Amniotic epithelial cell (primary cell): ENCODE measurements at regions not wholly inside any gene's neighbourhood (a gene's known extent, or its start where the extent isn't known, plus 50 kb on each side); places are given as distances from the start of the nearest gene placed in this dataset.

Experiments used
- DNase-seq: peaks from one replicate; pipeline ENCODE4 v3.0.0-alpha.2; 2010; ENCODE audit warnings: low read depth

GRCh38 chr19:29096896-29097295, 116.1 kb downstream of the UQCRFS1 start:
- no peak for DNase-seq

GRCh38 chr19:29093553-29093908, 119.4 kb downstream of the UQCRFS1 start:
- DNase-seq = no peak

GRCh38 chr19:29092712-29093552, 120.0 kb downstream of the UQCRFS1 start:
- DNase-seq = no peak

- DNase-seq = no peak
Observed at GRCh38 chr19:29090783-29091526, 122.0 kb downstream of the UQCRFS1 start.

- no peak for DNase-seq
Observed at GRCh38 chr19:29089315-29089870, 123.6 kb downstream of the UQCRFS1 start.

GRCh38 chr19:29088761-29089160, 124.2 kb downstream of the UQCRFS1 start:
- DNase-seq = no peak

- DNase-seq = no peak
Observed at GRCh38 chr19:29086646-29087045, 126.3 kb downstream of the UQCRFS1 start.

GRCh38 chr19:29086182-29086581, 126.8 kb downstream of the UQCRFS1 start:
- no peak for DNase-seq

- no peak for DNase-seq
Observed at GRCh38 chr19:29085630-29086029, 127.3 kb downstream of the UQCRFS1 start.

GRCh38 chr19:29085206-29085605, 127.7 kb downstream of the UQCRFS1 start:
- no peak for DNase-seq

- DNase-seq = no peak
Observed at GRCh38 chr19:29084266-29084665, 128.7 kb downstream of the UQCRFS1 start.

GRCh38 chr19:29083863-29084262, 129.1 kb downstream of the UQCRFS1 start:
- DNase-seq = no peak

GRCh38 chr19:29079356-29080032, 133.5 kb downstream of the UQCRFS1 start:
- no peak for DNase-seq

- no peak for DNase-seq
Observed at GRCh38 chr19:29076963-29077362, 136.0 kb downstream of the UQCRFS1 start.

- no peak for DNase-seq
Observed at GRCh38 chr19:29076161-29076560, 136.8 kb downstream of the UQCRFS1 start.

GRCh38 chr19:29075149-29075548, 137.8 kb downstream of the UQCRFS1 start:
- DNase-seq = no peak

- no peak for DNase-seq
Observed at GRCh38 chr19:29074579-29074978, 138.4 kb downstream of the UQCRFS1 start.

GRCh38 chr19:29067831-29068230, 145.1 kb downstream of the UQCRFS1 start:
- no peak for DNase-seq

- no peak for DNase-seq
Observed at GRCh38 chr19:29062475-29063435, 150.2 kb downstream of the UQCRFS1 start.

GRCh38 chr19:29060813-29061364, 152.1 kb downstream of the UQCRFS1 start:
- no peak for DNase-seq

GRCh38 chr19:29056535-29056934, 156.4 kb downstream of the UQCRFS1 start:
- no peak for DNase-seq
